NCI-H2227 (cell line): ENCODE measurements at regions not wholly inside any gene's neighbourhood (a gene's known extent, or its start where the extent isn't known, plus 50 kb on each side); places are given as distances from the start of the nearest gene placed in this dataset.

Experiments used
- DNase-seq: peaks from one replicate; lab custom pipeline; 2025; ENCODE audit not compliant: unreplicated experiment; lab: John Stamatoyannopoulos, UW

DNA sequence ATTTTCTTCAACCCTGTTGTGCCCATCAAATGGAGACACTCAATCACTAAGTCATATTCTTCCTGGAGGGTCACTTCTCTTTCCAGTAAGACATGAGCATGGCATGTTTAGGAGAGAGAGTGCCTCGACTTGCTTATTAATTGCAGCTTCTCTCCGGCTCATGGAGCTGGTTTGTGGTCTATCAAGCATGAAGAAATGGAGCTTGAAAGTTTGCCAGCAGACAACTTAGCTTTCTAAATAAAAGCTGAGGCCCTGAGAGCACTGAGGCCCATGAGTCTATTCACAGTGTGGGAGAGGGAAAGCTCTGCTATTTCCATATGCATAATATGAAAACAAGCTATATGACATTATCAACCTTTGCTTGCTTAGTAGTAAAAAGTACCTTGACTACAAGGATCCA is 378.5 kb downstream of the FGF9 start:
- no peak for DNase-seq

DNA sequence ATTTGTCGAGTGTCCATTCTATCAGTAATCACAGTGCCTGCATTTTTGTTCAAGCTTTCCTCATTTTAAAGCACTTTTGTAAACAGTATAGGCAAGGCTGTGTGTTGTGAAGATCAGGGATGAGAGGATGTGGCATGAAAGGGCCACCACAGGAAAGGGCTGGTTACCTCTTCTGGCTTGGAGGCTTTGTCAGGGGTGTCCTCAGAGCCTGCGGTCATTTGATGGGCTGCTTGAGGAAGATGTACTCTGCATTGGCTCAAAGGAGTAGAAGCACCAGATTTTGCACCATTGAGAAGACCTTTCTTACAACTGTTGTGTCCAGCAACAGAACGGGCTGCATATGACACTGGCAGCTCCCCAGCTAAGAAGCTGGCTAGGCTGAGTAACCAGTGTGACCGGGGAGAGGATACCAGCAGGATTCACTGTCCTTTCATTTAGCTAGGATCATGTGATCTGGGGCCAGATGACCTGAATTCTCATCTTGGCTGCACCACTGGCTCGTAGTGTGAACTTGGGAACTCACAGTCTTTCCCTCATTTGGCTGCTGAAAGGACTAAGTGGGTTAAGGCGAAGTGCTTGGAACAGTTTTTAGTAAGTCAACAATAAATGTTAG is 380.2 kb downstream of the FGF9 start:
- DNase-seq, result no peak

DNA sequence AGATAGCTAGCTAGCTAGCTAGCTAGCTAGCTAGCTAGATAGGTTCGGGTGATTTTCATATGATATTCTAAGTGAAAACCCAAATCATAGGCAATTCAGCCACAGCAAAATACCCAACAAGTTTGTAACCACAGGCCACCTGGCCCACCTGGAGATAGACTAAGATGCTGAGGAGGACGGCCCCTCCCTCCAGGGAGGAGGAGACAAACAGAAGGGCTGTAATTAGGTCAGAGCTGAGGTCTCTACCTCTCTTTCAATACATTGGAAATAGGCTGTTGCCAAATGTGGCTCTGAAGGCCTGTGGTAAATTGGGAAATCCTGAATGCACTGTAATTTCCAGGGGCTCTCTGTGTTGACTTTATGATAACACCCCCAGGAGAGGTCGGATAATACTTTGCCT is 382.2 kb downstream of the FGF9 start:
- DNase-seq, result no peak

DNA sequence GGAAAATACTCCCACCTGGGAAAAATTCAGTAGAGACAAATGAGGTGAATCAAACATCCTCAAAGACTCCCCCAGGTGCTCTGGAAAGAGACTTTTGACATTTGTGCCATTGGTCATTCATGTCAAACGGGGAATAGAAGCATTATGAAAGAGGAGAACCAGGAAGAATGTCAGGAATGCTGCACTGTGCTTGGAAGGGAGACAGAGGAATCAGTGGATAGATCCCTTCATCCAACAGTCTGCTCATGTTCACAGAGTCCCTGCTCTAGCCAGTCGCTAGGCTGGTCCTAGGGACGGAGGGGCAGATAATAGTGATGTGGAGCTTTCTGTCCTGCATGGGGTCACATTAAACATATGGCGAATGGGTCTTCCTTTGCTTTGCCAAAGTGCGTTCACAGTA is 384.4 kb downstream of the FGF9 start:
- no peak for DNase-seq

DNA sequence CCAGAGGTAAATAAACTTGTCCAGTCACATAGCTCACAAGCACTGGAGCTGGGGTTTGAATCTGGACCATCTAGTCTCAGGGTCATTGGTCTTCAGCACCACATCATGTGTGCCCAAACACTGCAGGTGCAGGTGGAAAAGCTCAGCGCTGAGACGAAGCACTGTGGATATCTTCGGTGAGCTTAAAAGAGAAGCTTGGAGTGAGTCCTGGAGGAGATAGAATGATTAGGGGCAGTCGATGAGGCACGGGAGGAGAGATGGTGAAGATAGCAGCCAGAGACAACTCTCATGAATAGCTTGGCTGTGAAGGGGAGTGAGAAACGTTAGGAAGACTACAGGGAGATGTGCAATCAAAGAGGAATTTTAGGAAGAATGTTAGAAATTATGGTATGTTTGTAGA is 389.3 kb downstream of the FGF9 start:
- DNase-seq, result no peak

DNA sequence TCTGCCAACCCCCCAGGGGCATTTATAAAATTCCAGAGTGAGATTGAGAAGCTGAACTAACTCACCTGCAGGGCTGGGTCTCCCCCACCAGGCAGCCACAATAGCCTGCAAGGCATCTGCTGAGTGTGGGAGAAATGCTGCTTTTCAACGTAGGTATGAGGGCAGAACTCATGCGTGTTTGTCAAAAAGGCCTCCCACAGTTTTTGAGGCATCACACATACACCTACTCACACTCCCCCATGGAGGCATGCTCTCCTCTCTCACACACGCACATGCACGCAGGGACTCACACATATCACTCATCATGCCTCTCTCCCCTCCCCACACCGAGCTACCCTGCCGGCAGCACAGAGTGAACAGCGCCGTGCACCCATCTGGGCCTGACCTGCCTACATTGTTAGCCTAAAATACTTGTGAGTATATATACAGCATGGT is 390.5 kb downstream of the FGF9 start:
- no peak for DNase-seq

DNA sequence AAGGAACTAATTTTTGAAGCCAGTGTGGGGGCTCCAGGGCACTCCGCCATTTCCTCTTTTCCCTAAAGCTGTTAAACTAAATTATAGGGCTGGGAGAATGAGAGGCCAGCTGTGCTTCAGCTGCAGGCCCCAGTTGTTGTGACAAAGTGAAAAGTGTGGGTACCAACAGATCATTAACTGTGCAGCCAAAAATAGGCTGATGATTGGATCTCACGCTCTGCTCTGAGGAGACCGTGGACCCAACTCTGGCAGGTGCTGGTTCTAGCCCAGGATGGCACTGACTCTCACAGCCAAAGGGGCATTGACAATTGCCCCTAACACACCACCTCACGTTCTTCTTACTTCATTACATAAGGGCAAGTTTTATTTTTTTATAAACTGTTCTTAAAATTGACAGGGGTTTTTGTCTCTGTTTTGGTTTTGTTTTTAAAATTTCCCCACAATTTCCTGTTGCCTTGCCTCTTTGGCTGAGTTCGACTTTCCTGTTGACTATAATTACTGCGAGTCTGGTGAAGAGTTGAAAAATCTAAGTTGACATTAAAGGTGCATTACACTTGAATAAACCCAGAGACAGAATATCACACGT is 391.0 kb downstream of the FGF9 start:
- DNase-seq, result no peak

DNA sequence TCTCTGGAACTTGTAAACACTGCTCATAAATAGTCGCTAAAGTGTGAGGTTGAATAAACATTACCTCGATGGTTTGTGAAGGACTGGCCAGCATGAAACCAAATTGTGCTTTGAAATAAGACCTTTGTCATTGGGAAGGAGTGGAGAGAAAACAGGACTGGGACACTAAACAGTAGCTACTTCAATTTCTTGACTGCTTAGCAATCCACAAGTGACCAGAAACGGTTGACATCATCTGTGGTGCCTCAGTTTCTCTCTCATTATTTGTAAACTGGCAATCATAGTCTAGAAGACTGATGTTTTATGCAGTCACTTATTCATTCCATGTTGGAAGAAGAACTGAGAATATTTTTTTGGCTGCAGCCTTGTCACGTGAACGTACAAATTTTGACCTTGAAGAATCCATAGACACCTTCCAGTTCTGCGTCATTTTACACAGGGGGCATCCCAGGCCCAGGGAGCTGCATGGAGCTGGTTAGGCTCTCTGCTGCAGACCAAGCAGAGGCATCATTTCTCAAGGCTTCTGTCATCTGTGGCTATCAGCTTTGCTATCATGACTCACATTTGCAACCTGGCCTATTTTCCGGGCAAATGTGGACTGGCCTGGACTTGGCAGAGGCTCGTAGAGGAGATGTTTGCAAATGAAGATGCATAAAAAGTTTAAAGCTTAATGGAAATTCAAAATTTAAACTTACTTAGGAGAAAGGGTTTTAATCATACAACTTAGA is 391.8 kb downstream of the FGF9 start:
- no peak for DNase-seq

DNA sequence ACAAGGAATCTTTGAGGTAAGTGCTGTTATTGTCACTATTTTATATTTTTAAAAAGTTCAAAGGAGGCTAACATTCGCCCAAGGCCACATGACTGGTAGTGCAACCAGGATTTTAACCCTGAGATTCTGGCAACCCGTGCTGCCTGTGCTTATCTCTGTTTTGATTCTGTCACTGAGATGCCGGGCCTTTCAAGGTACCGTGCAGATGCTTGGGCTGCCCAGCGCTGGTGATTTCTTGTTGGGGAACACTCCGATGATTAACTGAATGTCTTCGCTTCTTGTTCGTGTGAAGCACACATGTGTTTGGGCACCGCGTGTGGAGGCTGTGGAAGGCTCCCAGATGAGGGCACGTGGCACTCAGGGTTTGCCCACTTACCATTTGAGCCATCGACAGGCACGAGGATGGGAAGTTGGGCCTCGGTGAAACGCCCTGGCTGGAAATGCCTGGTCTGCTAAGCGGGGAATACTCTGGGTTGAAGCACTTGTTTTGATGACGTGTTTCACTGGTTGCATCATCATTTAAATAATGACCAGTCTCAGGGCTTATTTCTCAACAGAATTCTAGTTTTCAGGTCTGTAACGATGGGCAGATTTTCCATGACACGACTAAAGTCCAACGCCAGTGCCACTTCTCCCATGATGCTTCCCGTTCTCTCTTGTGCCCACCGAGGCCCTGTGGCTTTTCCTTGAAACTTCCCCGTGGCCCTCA is 392.7 kb downstream of the FGF9 start:
- no peak for DNase-seq

DNA sequence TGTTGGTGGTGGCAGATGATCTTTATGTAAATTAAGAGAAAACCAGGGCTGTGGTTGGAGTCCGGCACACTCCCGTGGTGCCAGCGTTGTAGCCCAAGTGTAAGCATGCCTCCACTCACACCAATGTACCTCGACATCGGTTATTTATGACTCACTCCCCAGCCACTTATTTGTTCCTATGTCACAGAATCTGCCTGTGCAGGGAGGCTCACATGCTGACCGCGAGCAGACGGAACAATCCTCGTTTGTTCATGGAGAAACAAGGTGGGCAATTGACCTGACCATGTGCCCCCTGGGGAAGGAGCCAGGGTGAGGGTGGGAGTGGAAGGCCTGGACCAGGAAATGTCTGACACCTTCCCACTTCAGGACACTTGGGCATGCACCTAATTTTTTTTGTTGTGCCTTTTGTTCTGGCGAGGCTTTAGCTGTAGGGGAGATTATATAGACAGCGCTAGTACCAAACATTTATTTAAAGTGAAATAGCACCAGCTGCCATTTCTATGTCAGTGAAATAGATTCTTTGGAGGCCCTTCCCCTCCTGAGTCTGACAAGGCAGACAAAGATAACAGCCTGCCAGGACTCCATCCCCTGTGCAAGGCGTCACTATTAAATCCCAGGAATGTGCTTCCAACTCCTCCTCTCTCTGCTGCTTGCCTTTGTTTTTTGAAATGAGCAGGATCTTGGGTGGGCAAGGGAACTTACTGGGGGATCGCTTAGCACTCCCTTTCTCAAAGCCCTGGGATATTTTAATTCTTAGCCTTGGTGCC is 394.2 kb downstream of the FGF9 start:
- no peak for DNase-seq

DNA sequence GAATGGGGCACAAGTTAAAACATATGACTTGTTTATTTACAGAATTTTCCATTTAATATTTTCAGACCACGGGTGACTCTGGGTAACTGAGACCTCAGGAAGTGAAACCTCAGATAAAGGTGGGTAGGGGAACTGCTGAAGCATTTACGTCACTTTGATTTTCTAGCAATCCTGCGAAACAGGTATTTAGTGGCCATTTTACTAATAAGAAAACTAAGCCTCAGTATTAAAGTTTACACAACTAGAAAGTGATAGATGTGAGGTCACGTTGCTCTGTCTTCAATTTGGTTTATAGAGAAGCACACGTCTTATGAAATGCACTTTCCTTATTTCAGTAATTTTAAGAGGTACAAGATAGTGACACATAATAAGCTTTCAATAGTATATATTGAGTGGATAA is 402.8 kb downstream of the FGF9 start:
- DNase-seq, result no peak

DNA sequence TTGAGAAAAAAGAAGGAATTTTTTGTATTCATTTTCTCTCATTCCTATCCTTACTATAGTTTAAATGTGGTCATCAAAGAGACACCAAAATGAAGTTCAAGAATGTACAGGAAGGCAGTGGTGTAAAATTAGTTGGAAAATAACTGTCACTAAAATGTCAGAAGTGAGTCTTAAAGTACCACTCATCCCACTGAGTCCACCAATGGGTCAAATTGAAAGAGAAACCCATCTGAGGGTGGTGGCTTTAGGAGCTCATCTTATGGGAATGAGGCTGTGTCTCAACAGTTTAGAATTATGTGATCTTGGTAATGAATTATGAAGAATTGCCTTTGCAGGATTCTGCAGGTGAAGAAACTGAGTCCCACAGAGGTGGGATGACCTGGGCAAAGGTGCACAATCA is 403.5 kb downstream of the FGF9 start:
- DNase-seq, result no peak

DNA sequence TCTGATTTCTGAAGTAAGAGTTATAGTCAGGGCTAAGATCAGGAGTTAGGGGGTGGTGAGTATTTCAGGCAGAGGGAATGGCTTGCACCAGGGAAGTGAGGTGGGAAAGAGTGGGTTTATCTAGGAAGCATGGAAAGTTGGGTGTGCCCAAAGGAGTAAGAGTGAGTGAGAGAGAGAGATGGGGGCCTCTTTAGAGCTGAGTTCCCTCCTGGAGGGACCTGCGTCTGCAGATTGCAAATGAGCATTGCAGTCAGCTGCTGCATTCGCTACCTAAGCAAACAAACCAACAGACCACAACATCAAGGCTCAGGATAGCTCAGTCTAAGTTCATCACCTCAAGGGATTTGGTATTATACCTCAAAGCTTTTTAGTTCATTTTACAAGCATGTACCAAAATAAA is 405.8 kb downstream of the FGF9 start:
- no peak for DNase-seq

DNA sequence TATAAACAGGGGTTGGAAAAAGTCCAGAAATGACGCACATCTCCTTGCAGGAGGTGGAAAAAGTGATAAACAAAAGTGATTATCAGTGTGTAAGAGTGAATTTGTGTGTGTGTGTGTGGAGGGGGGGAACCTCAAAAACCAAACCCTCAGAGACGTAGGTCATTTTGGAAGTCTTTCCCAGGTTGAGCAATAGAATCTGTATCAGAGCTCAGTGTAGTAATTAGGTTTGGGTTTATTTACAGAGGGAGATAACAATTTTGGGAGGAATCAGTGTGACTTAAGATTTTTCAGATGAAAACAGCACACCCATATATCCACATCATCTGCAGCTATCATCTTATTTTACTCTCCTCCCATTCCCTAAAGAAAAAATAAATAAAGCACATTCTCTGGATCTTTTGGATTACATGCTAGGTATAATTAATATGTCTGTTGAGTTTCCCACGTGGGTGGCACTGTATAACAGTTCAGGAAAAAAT is 406.4 kb downstream of the FGF9 start:
- DNase-seq, result no peak

DNA sequence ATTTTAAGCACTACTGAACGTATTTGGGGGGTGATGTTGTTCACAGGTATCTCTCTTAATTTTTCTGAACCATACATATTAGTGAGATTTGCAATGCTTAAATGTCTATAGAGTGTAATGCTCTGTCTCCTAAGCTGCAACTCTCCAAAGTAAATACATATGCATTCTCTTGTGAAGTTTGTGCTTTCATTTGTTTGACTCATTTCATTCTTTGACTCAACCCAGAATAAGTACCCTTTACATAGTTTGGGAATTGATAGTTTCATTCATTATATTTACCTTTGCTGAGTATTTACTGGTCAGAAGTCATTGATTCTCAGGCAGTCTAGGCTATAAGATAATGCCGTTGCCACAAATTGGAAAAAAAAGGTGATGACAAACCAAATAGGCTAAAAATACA is 406.9 kb downstream of the FGF9 start:
- no peak for DNase-seq

DNA sequence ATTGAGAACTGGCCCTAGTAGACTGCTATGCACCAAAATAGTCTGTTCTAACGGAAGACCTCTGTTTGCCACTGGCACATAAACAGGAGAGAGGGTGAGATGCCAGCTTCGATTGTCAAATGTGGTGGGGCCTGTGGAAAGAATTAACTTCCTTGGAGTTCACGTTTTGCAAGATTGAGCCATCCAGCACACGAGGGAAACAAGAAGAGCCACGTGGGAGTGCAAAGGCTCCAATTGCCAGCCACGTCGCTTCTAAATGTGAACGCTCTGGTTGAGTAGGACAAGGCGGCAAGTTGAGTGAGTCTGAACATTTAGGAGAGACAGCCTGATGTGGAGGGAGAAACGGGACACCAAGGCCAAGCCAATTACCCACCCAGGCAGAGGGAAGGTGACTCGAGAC is 409.1 kb downstream of the FGF9 start:
- no peak for DNase-seq

DNA sequence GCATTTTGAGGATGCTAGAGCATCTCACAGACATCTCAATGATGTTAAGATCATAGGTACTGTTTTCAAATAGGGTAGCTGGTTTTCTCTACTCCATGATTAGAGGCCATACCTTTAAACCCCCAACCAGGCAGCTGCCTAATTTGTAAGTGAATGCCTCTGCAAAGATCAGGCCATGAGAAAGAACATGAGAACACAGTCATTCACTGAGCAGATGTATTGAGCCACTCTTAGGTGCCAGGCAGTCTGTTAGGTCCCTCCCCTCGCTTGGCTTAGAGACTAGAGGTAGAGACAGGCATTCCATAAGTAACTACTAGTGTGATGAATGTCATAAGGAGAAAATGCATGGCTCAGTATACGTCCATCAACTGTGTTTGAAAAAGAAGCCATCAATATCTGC is 410.0 kb downstream of the FGF9 start:
- no peak for DNase-seq

DNA sequence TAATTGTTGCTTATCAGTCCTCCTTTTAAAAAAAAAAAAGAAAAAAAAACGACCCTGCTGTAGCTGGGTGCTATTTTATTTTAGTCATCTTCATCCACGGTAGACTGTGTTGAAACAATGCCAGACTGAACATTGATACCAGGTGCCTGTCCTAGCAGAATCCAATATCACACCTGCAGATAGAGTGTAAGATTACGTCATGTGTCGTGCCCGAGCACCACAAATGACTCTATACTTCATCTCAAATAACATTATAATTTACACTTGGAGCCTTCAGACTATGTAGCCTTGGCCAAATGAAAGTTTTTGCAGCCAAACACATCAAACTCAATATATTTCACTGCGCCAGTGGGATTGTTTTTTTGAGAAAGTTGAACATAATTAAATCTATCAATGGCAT is 410.6 kb downstream of the FGF9 start:
- DNase-seq, result no peak

DNA sequence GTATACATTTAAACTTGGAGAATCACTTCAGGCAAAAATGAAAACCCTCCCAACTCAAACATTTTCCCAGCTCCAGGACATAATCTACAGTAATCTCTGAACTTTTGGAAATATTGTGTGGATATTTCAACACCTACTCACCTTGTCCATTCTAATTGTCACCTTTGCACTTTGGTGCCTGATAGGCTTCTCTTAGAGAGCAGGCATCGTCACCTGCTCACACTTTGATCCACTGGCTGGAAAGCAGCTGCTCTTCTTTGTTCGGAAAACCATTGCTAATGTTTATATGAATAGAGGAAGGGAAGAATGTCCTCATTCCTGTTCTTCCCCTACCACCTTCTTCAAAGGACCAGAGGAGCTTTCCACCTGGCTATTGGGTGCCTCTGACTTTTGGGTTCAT is 411.2 kb downstream of the FGF9 start:
- DNase-seq, result no peak

DNA sequence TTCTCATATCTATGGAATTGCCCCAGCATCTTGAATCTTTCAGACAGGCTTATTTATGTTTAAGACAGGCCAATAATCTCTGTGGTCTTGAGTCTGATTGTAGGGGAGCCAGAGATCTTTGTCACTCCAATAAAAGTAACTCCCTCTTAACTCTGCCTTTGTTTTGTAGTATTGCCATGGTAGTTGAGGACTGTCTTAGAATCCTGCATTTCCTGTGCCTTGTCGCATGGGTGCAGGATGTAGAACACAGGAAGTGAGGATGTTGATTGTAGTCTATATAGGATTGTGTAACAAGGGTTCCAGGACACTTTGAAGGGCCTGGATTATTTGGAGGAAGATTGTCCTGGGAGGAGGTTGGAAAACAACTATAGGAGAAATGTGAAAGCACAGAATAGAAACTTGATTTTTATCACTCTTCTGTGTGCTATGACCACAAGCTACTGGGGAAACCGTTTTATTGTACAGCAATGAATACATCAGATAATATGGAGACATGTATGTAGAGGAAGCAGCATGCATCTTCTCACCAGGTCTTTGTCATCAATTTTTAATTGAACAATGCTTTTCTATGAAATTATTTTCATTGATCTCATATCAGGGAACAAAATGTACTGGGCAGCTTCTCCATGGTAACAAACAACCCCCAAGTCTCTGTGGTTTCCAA is 411.7 kb downstream of the FGF9 start:
- DNase-seq, result no peak

DNA sequence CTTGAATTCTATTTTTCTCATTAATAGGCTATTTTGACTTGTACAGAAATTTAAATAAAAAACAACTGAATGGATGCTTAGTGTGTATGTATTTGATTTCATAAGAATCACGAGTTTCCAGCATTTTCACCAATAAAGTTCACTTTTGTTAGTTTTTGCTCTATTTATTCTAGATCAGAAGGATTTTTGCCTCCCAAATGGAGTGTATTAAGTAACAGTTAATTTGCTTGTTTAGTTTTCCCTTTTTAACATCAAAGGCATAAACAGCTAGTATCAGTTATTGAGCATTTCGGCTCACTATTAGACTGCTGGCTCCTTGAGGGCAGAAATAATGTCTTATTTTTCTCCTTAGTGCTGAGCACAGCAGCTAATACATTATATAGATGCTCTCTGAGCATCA is 414.1 kb downstream of the FGF9 start:
- DNase-seq, result no peak
